PC-3 (cell line): ENCODE measurements at regions not wholly inside any gene's neighbourhood (a gene's known extent, or its start where the extent isn't known, plus 50 kb on each side); places are given as distances from the start of the nearest gene placed in this dataset.

Experiments used
- ATAC-seq: fragments of 200-7000 bp; cut with Tn5 transposase; 2 replicates; pipeline ENCODE4 v1.9.1; 2020; ENCODE audit warnings: mild to moderate bottlenecking, moderate library complexity
- BruUV-seq: library from RNA; stranded (reverse); fragments of 400-500 nt; replicated peaks from 2 replicates; lab custom pipeline; 2021; lab: Mats Ljungman, UMichigan
- CTCF ChIA-PET: fragments of 300-600 bp; sonication (Branson Sonifier 250); formaldehyde crosslinking; loops from one replicate; lab custom pipeline; 2022; ENCODE audit warnings: antibody characterized with exemption; lab: Charles Lee
- POLR2A ChIA-PET: fragments of 300-600 bp; sonication (Branson Sonifier 250); formaldehyde crosslinking; loops from one replicate; lab custom pipeline; 2022; ENCODE audit warnings: antibody characterized with exemption; ENCODE audit not compliant: unreplicated experiment; lab: Charles Lee
- DNase-seq: peaks from one replicate; pipeline ENCODE4 v3.0.0-alpha.2; 2015
- H2AFZ ChIP-seq: fragments of 300-600 bp; sonication (generic); 2 replicates; pipeline ENCODE4 v1.6.0; 2016; ENCODE audit warnings: antibody characterized with exemption, low read length
- H3F3A ChIP-seq: fragments of 300-600 bp; sonication (generic); one replicate; pipeline ENCODE4 v1.6.0; 2017; ENCODE audit warnings: antibody characterized with exemption, low read length, control low read depth, mild to moderate bottlenecking; ENCODE audit not compliant: unreplicated experiment
- H3K27ac ChIP-seq: fragments of 300-600 bp; sonication (generic); 2 replicates; pipeline ENCODE4 v1.5.1; 2016; ENCODE audit warnings: mild to moderate bottlenecking, low read length
- H3K27me3 ChIP-seq: fragments of 300-600 bp; sonication (generic); 2 replicates; pipeline ENCODE4 v1.6.1; 2016; ENCODE audit warnings: low read length, mixed read lengths
- H3K36me3 ChIP-seq: fragments of 300-600 bp; sonication (generic); 2 replicates; pipeline ENCODE4 v1.6.1; 2016; ENCODE audit warnings: low read depth, mixed run types, low read length, mixed read lengths
- H3K4me1 ChIP-seq: fragments of 300-600 bp; sonication (generic); 2 replicates; pipeline ENCODE4 v1.5.1; 2016; ENCODE audit warnings: low read length; ENCODE audit not compliant: insufficient read depth
- H3K4me2 ChIP-seq: fragments of 300-600 bp; sonication (generic); 2 replicates; pipeline ENCODE4 v1.6.0; 2016; ENCODE audit warnings: low read length
- H3K4me3 ChIP-seq: fragments of 300-600 bp; sonication (generic); 2 replicates; pipeline ENCODE4 v1.5.1; 2016; ENCODE audit warnings: mild to moderate bottlenecking, low read length, mixed read lengths
- H3K79me2 ChIP-seq: fragments of 300-600 bp; sonication (generic); 2 replicates; pipeline ENCODE4 v1.6.1; 2017; ENCODE audit warnings: low read length, mixed read lengths
- H3K9ac ChIP-seq: fragments of 300-600 bp; sonication (generic); 2 replicates; pipeline ENCODE4 v1.6.0; 2016; ENCODE audit warnings: mild to moderate bottlenecking, low read length
- H3K9me2 ChIP-seq: fragments of 300-600 bp; sonication (generic); replicated peaks from 2 replicates; pipeline ENCODE4 v1.6.1; 2016; ENCODE audit warnings: mixed run types, low read length, mixed read lengths
- H3K9me3 ChIP-seq: fragments of 300-600 bp; sonication (generic); 2 replicates; pipeline ENCODE4 v1.6.1; 2016; ENCODE audit warnings: low read length, mixed read lengths
- H4K20me1 ChIP-seq: fragments of 300-600 bp; sonication (generic); 2 replicates; pipeline ENCODE4 v1.6.1; 2016; ENCODE audit warnings: low read length, mixed read lengths
- CTCF ChIP-seq: fragments of 300-600 bp; sonication (generic); conservative IDR thresholded peaks from 2 replicates; pipeline ENCODE4 v1.5.1; 2017; ENCODE audit warnings: antibody characterized with exemption, low read depth, mild to moderate bottlenecking, low read length
- EZH2 ChIP-seq: fragments of 300-600 bp; sonication (generic); IDR thresholded peaks from one replicate; pipeline ENCODE4 v1.6.1; 2017; ENCODE audit warnings: antibody characterized with exemption, mild to moderate bottlenecking, low read length; ENCODE audit not compliant: unreplicated experiment
- EZH2phosphoT487 ChIP-seq: fragments of 300-600 bp; sonication (generic); IDR thresholded peaks from 2 replicates; pipeline ENCODE4 v1.6.1; 2018; ENCODE audit warnings: mild to moderate bottlenecking, antibody characterized with exemption, low read length, borderline replicate concordance
- intact Hi-C: fragments of 100-400 bp; cut with micrococcal nuclease; formaldehyde crosslinking; loops from 2 replicates; pipeline ENCODE4 v1.9.0; 2023

DNA sequence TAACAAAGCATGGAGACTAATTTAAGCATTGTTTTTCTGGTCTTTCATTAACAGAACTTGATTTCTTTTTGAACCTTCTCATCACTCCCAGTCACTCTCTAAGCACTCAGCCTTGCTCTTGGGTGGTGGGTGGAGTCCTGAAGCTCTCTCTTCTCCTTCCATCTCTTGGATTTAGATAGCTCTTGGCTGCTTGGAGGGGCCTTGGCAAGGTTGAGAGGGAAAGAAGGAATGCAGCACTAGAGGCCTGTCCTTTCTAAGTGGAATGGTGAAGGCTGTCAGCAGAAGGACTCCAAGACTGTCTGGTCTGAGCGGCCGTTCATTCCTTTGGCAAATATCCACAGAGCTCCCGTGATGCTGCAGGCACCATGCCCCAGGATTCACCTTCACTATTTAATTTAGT lies 168.6 kb upstream of the E2F8 start:
- no TSS peak for BruUV-seq
- no peak for DNase-seq

DNA sequence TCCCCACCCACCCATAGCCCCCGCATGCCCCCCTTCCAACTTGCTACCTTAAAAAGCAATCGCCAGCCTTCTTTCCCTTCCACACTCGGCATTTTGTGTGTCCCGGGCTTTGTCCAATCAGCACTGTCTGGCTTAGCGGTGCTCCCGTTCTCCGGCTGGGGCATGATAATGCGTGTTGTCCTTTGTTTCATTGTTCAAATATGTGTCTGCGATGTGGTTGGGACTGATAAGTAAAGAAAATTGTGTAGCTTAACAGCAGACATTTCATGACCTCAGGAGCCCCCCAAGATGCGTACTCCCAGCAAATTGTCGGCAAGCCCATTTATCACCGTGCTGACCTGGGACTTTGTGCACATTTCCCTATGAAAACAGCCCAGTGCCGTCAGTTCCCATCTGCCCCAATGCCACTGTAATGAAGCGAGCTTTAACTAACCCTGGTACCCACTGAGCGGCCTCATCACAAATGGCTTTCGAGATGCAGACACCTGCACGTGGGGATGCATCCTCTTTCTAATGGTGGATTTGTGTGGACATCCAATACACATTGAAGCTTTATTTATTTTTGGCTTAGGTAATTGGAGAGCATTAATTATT lies 167.0 kb upstream of the E2F8 start:
- Histone ChIP-seq H3K9me3 (no peaks in the 10 kb centered on the region), H3K79me2 (no peaks in the 10 kb centered on the region), H3K9me2 (no peaks in the 10 kb centered on the region), H4K20me1 (no peaks in the 10 kb centered on the region), H3F3A (no peaks in the 10 kb centered on the region), H3K36me3 (no peaks in the 10 kb centered on the region), H3K9ac (no peak overlapping the region), H3K27ac (no peak overlapping the region), H3K4me2 (no peak overlapping the region), H3K27me3 (no peaks in the 10 kb centered on the region), H3K4me3 (no peak overlapping the region), H3K4me1 (peaks cover 10% of the 10 kb centered on the region; the same call in 1 of the 2 replicates), H2AFZ (no peak overlapping the region)
- CTCF ChIA-PET, result no interaction called here
- intact Hi-C loops, result no loop called here
- POLR2A ChIA-PET, result no interaction called here
- no TSS peak for BruUV-seq
- no peak for TF ChIP-seq CTCF
- no peak for DNase-seq
- no peak for ATAC-seq

More for the DNA sequence above, 168.6 kb upstream of the E2F8 start:
- intact Hi-C loops, result no loop called here
- H3K4me1 ChIP-seq, result peaks cover 10% of the 10 kb centered on the region; the same call in 1 of the 2 replicates
- POLR2A ChIA-PET, result no interaction called here
- no peak overlapping the region for H3K4me3 ChIP-seq
- H3K4me2 ChIP-seq, result no peak overlapping the region
- CTCF ChIA-PET, result no interaction called here
- no peaks in the 10 kb centered on the region for H4K20me1 ChIP-seq
- H3K27me3 ChIP-seq, result no peaks in the 10 kb centered on the region
- H3F3A ChIP-seq, result no peaks in the 10 kb centered on the region
- H3K79me2 ChIP-seq, result no peaks in the 10 kb centered on the region
- H3K9me2 ChIP-seq, result no peaks in the 10 kb centered on the region
- H3K27ac ChIP-seq, result no peak overlapping the region
- H3K36me3 ChIP-seq, result no peaks in the 10 kb centered on the region
- H3K9ac ChIP-seq, result no peak overlapping the region
- no peak overlapping the region for H2AFZ ChIP-seq
- no peak for ATAC-seq
- no peaks in the 10 kb centered on the region for H3K9me3 ChIP-seq
- no peak for TF ChIP-seq CTCF
- no peak for TF ChIP-seq EZH2phosphoT487
- no peak for TF ChIP-seq EZH2

DNA sequence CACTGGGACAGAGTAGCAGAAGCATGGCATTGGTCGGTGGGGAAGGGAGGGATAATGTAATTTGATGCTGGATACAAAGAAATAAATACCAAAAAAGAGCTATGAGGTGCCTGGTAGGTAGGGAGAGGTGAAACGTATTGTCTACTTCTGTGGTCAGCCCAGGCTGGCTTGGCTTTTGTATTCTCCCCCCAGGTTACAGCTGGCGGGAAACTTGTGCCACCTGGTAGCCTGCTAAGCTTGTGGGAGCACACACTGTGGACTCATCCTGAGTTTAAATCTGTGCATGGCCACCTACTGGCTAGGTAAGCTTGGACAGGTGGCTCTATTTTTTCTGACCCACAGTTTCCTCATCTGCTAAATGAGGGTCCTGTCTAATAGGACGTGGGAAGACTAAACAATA lies 165.2 kb upstream of the E2F8 start:
- TF ChIP-seq EZH2phosphoT487 (no peak), EZH2 (no peak), CTCF (peak; percentile 31; the same call in 1 of the 2 replicates)
- Histone ChIP-seq H3F3A (no peaks in the 10 kb centered on the region), H4K20me1 (no peaks in the 10 kb centered on the region), H3K4me1 (peaks cover 10% of the 10 kb centered on the region; the same call in 1 of the 2 replicates), H3K9me2 (no peaks in the 10 kb centered on the region), H3K27me3 (no peaks in the 10 kb centered on the region), H3K9ac (no peak overlapping the region), H3K36me3 (no peaks in the 10 kb centered on the region), H3K4me2 (no peak overlapping the region), H3K9me3 (no peaks in the 10 kb centered on the region), H3K79me2 (no peaks in the 10 kb centered on the region), H2AFZ (no peak overlapping the region), H3K27ac (no peak overlapping the region), H3K4me3 (no peak overlapping the region)
- DNase-seq (peak; percentile 53), ATAC-seq (peak; percentile 22; the same call in 1 of the 2 replicates)
- intact Hi-C loops, result no loop called here
- BruUV-seq, result no TSS peak
- POLR2A ChIA-PET, result no interaction called here
- CTCF ChIA-PET, result no interaction called here
